NCI-H187 treated with DMSO at 0.1 percent for 48 hours (cell line): ENCODE measurements at regions not wholly inside any gene's neighbourhood (a gene's known extent, or its start where the extent isn't known, plus 50 kb on each side); places are given as distances from the start of the nearest gene placed in this dataset.

Experiments
- DNase-seq: peaks from one replicate; lab custom pipeline; 2025; lab: John Stamatoyannopoulos, UW

DNA sequence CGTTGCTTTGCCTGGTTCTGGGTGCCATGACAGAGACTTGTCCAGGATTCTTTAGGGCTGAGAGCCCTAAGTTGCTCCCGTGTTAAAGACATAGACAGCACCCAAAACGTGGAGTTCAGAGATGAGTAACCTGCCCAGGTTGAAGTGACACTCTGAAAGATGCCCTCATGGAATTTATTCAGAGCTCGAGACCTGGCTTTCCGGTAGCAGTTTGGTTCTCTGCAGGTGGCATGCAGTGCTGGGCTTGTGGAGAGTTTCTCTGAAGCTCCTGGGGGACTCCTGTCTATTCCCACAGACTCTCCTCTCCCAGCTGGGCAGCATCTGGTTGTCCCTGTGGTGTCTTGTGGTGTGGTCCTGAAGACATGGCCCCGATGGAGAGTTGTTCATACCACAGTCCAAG is 241.0 kb downstream of the RHOU start:
- no peak for DNase-seq

DNA sequence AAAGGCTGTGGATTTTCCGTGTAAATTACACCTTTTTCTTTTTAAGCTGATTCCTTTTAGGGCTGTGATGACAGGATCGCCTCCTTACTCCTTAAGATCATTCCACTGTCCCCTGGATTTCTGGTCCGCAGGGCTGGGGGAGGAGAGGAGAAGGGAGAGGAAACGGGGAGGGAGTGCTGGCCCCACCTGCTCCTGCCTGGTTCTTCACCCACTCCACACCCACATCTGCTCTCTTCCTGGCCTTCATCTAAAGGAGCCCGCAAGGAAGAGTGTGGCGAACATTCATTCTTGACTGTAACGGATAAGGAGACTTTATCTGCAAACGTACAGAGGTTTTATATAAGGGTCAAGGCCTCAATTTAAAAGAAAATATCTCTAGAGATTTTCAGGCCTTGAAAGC is 242.0 kb downstream of the RHOU start:
- DNase-seq = no peak

DNA sequence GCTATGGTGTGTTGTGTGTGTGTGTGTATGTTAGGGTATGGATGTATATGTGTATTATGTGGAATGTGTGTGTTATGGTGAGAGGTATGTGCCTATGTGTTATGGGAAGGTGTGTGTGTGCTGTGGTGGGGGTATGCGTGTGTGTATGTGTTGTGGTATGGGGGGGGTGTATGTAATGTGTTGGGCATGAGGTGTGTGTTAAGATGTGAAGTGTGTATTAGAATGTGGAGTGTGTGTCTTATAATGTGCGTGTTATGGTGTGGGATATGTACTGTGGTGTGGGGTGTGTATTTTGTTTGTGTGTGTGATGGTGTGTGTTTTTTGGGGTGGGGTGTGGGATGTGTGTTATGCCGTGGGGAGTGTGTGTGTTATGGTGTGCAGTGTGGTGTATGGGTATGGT is 242.5 kb downstream of the RHOU start:
- no peak for DNase-seq

DNA sequence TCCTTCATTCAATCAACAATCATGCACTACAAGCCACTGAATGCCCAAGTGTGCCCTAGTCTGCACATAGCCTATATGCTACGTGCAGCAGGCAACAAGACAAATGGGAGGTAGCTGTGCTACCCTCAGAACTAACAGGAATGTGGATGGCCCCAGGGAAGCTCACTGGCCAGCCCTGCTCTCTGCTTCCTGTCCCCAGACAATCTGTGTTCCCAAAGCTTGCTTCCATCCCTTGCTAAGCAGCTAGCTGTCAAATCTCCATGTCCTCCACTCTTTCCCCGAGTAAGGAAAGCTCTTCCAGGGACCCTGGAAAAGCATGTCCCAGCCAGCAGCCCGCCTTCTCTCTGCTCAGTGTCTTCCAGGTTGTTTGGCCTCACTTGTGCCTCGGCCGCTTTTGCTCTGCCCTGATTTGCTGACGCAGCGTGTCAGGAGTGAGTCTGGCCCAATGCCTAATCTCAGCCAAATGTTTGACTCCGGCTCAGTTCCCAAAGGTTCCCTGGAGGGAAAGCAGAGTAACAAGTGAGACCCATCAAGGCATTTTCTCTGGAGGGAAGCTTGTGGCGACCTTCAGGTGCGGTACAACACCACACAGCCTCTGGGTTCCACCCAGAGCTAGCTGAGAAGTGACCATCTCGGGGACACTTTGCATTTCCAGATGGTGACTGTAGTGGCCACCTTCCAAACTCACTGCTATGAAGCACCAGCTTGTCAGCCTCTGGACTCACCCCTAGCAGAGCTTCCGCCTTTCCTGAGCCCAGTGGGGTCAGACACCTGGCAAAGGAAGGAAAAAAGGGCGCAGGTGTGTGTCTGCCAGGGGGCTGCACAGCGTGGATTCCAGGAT is 243.4 kb downstream of the RHOU start:
- DNase-seq = no peak

DNA sequence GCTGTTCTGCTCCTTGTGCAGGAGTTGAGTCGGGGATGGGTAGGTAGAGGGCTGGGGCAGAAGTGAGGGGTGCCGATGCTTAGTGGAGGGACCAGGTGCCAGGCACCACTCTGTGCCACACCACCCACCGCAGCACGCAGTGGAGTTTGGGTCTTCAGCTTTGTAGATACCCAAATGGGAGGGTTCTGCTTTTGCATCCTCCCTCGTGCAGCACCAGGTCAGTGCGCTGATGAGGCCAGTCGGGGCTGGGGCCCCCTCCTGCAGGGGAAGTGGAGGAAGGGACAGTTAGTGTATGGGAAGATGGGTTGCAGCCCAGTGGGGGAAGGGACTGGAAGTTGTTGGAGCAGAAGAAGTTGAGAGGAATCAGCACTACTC is 244.0 kb downstream of the RHOU start:
- no peak for DNase-seq

GRCh38 chr1:228979774-228980173 is 244.5 kb downstream of the RHOU start:
- DNase-seq = no peak

- DNase-seq = no peak
Observed at GRCh38 chr1:228980232-228980937, 245.1 kb downstream of the RHOU start.

- DNase-seq = no peak
Observed at GRCh38 chr1:228982637-228983036, 247.4 kb downstream of the RHOU start.

DNA sequence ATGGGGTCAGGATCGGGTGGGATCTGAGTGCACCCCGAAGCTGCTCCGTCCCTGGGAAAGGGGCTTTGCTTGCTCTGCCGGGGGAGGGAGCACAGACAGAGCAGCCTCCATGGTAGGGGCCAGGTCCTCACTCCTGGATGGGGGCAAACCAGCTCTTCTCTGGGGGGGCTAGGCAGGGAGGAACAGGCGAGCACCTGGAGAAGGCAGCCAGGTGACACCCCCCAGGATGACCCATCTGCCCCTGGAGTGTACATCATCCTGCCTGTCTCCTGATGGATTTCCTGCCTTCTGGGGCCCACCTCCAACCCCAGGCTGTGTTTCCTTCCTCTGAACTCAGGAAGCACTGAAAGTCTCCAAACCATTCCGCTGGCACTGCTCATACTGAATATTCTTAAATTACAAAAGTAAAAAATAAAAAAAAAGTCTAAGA is 248.0 kb downstream of the RHOU start:
- DNase-seq = no peak

GRCh38 chr1:228983661-228984060 is 248.4 kb downstream of the RHOU start:
- no peak for DNase-seq

DNA sequence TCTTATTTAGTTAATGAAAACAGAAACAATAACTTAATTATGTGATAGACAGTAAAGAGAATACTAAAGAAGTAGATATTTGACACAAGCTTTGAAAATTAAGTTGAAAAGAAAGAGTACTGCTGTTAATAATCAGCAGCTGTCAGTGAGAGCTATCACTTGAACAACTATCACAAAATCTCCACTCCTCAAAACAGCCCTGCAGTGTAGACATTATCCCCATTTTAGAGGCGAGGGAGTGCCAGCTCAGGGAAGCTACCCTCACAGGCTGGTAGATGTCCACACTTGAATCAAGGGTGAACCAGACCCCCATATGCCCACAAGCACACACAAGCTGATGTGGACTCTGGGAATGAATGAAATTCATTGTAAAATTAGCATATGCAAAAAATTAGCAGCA is 248.8 kb downstream of the RHOU start:
- no peak for DNase-seq

DNA sequence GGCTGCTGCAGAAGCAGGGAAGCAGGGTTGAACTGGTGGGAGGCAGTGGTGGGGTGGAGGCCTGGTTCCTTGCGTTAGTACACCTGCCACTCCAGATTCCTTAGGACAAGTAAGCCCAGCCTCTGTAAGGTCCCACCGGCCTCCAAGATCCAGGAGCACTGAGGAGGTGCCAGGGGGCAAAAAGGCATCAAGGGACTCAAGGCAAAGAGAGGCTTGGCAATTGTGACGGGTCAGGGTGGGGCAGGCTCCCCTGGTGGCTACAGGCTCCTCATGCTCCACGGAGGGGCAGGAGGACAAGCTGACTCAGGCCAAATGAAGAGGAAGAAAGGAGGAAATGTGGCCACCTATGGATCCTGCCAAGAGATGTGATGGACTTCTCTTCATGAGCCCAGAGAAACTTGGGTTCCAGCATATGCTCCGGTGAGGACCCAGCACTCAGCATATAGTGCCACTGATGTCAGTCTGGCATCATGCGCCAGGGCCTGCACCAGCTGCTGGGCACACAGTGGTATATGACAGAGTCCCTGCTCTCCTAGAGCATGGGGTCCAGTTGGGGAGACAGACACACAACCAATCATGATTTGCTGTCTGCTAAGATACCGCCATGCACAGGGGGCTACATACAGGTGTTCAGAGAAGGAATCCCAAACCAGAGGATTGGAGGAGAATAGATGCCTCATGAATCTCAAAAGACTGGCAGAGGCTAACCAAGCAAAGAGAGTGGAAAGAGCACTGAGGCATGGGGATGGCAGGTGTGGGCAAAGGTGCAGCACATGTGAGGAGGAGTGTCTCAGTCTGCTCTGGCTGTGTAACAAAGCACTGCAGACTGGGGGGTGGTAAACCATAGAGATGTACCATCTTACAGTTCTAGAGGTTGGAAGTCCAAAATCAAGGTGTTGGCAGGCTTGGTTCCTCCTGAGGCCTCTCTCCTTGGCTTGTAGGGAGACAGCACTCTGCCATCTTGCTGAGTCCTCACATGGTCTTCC is 249.7 kb downstream of the RHOU start:
- no peak for DNase-seq

- DNase-seq = no peak
Observed at GRCh38 chr1:228985661-228986060, 250.4 kb downstream of the RHOU start.

DNA sequence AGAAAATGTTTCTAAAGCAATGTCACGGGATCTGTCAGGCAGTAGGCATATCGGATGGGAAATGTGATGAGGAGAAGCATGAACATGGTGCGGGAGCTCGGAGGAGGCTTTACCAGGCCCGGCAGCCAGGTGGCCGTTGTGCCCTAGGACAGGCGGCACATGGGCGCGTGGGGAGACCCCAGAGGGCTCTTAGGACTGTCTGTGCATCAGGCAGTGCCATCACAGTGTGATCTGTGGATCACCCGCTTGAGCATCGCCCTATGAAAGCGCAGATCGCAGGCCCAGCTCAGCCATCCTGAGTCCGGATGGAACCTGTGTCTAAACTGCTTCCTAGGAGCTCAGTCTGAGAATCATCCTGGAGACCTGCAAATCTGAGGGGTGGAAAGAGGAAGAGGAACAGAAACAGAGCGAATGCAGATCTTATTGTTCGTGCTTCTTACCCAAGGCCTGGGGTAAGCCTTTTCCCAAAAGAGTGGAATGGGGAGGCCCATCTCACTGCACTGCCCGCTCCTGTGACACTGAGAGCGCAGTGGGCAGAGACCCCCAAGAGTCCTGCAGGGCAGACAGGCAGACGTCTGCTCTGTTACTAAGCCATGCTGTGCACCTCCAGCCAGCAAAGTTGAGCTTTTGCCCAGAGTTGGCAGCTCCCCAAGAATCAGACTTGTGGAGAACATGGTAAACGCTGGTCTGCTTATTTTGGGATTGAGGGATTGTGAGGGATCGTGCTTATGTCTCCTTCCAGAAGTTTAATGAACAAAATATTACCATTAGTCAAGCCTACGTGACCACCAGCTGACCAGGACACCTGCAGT is 251.0 kb downstream of the RHOU start:
- DNase-seq = no peak

DNA sequence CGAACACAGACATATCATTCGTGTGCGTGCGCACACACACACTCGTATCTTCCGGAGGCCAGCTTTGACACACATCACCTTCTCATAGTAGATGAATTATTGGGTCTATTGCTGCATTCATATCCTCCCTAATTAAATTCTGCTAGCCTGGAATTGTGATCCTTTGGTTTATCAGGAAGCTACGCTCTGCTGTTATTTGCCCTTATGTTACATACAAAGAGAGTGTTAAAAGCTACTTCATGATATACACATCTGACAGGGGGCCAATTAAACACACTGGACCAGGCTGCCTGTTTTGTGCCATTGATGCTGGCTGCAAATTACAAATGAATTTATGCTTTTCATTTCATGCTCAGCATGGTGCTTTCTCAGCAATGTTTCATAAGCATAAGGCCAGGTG is 252.0 kb downstream of the RHOU start:
- no peak for DNase-seq

DNA sequence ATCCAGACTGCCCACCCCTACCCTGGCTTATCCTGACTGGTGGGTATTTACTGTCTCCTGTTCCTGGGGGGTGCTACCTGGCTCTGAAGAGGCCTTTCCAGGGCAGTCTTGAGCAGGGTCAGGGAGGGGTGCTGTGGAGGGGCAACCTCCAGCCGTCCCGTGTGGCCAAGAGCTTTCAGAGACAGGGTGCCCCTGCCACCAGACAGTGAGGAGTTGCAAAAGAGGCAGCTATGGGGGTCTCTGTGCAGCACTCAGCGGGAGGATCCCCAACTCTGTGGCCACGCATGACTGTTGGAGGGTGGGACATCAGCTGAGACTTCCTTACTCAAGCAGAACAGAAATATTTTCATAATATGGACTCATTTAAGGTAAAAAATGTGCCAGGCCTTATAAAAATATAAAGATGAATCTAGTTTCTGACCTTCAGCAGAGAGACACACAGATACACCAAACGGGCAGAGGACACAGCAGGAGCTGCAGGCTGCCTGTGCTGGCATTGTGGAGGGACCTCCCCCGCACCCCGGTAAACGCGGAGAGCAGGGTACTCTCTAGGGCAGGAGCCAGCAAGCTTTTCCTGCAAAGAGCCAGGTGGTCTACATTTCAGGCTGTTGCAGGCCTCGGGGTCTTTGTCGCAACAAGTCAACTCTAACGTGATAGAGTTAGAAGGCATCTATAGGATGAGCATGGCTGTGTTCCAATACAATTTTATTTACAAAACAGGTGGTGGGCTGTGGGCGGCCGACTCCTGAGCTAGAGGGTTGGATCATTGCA is 252.6 kb downstream of the RHOU start:
- no peak for DNase-seq

DNA sequence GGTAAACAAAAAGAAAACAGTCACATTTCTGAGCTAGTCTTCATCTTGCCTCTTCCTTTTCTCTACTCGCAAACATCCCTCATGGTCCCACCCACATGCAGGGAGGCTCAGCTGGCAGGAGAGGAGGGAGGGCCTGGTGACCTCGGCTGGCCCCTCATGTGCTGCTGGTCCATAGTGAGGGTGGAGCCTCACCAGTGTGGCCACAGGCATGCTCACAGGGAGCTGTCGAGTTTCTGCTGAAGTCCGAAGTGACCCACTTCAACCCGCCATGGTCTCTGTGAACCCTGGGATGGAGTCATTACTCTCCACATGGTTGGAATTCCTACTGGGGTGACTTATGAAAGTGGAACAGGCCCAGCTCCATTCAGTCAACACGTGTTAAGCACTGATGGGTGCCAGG is 253.4 kb downstream of the RHOU start:
- DNase-seq = no peak

DNA sequence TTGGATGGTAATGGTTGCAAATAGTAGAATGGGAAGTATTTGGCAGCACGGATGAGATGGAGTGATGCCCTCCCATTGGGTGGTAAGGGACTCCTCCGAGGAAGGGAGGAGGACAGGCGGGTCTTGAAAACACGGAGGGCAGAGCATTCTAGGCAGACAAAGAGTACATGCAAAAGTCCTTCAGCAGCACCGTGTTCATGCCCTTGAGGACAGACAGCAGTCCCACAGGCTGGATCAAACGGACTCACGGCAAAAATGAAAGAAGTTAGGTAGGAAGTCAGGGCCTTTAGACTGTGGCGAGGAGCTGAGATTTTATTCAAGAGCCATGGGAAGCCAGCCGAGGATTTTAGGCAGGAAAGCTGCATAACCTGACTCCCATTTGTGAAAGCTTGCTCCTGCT is 253.9 kb downstream of the RHOU start:
- no peak for DNase-seq

DNA sequence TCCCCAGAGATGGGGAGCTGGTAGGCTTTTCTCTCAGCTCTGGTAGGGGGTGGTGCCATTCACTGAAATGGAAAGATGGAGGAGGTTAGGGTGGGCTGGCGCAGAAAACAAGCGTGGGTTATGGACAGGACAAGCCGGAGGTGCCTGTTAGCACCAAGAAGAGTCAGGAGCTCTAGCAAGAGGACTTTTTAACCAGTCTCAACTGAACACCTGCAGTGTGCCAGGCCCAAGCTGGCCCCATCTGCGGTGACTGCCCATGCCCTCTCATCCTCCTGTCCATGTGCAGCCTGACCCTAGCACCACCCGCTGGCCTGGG is 254.4 kb downstream of the RHOU start:
- DNase-seq = no peak

- DNase-seq = no peak
Observed at GRCh38 chr1:228989992-228990827, 254.9 kb downstream of the RHOU start.
